ENCODE measurements at regions not wholly inside any gene's neighbourhood (a gene's known extent, or its start where the extent isn't known, plus 50 kb on each side); places are given as distances from the start of the nearest gene placed in this dataset.

- DNase-seq = no peak
These were observed 210.1 kb downstream of the ERCC6L2 start for GRCh38 chr9:96085491-96086143.

- DNase-seq = no peak
These were observed 208.8 kb downstream of the ERCC6L2 start for GRCh38 chr9:96084331-96084734.

GRCh38 chr9:96082516-96083232 is 207.2 kb downstream of the ERCC6L2 start:
- DNase-seq = no peak

- DNase-seq = no peak
These were observed 204.9 kb downstream of the ERCC6L2 start for GRCh38 chr9:96080364-96080763.

GRCh38 chr9:96079779-96080178 is 204.3 kb downstream of the ERCC6L2 start:
- no peak for DNase-seq

GRCh38 chr9:96078897-96079490 is 203.5 kb downstream of the ERCC6L2 start:
- no peak for DNase-seq

- no peak for DNase-seq
These were observed 200.3 kb downstream of the ERCC6L2 start for GRCh38 chr9:96075757-96076156.

GRCh38 chr9:96075111-96075510 is 199.6 kb downstream of the ERCC6L2 start:
- DNase-seq = no peak

GRCh38 chr9:96073531-96074480 is 198.3 kb downstream of the ERCC6L2 start:
- no peak for DNase-seq

GRCh38 chr9:96072930-96073329 is 197.4 kb downstream of the ERCC6L2 start:
- no peak for DNase-seq

- no peak for DNase-seq
These were observed 196.3 kb downstream of the ERCC6L2 start for GRCh38 chr9:96071815-96072124.

- DNase-seq = no peak
These were observed 195.8 kb downstream of the ERCC6L2 start for GRCh38 chr9:96071076-96071814.

GRCh38 chr9:96069629-96070220 is 194.2 kb downstream of the ERCC6L2 start:
- DNase-seq = no peak

- DNase-seq = no peak
These were observed 193.0 kb downstream of the ERCC6L2 start for GRCh38 chr9:96068511-96068910.

GRCh38 chr9:96067600-96067999 is 192.1 kb downstream of the ERCC6L2 start:
- no peak for DNase-seq

GRCh38 chr9:96067004-96067403 is 191.5 kb downstream of the ERCC6L2 start:
- DNase-seq = no peak

GRCh38 chr9:96065482-96066251 is 190.2 kb downstream of the ERCC6L2 start:
- DNase-seq = no peak

GRCh38 chr9:96064826-96065481 is 189.5 kb downstream of the ERCC6L2 start:
- DNase-seq = no peak

GRCh38 chr9:96062854-96063253 is 187.4 kb downstream of the ERCC6L2 start:
- DNase-seq = no peak

- no peak for DNase-seq
These were observed 186.5 kb downstream of the ERCC6L2 start for GRCh38 chr9:96062031-96062430.

Measured in activated CD4-positive, alpha-beta T cell treated with anti-CD3 and anti-CD28 coated beads for 1 hour (primary cell).